GM18511 (cell line): ENCODE measurements at regions not wholly inside any gene's neighbourhood (a gene's known extent, or its start where the extent isn't known, plus 50 kb on each side); places are given as distances from the start of the nearest gene placed in this dataset.

Experiments used
- ATAC-seq: cut with Tn5 transposase; IDR thresholded peaks from one replicate; pipeline ENCODE4 v1.9.1; 2021; ENCODE audit warnings: mild to moderate bottlenecking, moderate library complexity; ENCODE audit not compliant: unreplicated experiment

DNA sequence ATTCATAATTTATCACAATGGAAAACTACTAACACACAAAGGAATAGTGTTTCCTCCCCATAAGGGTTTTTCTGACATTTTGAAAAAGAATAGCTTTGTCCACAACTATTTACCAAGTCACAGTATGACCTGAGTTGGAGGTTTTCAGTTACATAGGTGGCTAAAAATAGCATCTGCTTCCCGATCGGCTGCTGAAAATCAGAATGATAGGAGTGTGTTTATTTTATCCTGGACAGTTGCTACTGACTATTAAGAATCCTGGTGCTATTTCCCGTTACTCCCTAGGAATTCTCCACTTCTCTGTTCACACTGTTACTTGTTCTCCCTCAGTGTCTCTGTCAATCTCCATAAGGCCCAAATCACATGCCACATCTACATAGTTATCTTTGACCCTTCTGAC is 353.9 kb upstream of the RARB start:
- no peak for ATAC-seq

DNA sequence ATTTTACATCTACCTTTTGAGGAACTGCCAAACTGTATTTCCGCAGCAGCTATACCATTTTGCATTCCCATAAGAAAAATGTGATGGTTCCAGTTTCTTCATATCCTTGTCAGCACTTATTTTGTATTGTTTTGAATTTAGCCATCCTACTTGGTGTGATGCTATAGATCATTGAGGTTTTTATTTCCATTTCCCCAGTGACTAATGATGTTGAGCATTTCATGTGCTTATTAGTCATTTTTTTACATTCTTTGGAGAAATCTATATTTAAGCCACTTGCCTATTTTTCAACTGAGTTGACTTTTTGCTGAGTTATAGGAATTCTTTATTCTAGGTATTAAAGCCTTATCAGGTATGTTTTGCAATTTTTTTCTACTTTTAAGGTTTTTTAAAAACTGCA is 347.6 kb upstream of the RARB start:
- ATAC-seq: no peak

DNA sequence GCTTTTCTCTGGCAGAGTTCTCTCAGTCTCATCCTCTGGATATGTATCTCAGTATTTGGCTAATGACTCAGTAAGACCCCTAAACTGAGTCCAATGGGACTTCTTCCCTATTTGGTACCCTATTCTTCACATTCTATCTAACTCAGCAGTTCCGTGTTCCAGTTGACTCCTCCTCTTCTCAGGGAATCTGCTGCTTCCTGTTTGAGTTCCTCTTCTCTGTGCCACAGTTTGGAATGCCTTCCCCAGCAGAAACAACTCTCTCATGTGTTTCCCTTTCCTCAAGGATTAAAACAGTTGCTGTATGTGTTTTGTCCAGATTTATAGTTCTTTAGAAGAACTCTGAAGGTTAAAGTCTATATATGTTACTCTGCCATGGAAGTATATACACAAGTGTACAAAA is 344.0 kb upstream of the RARB start:
- no peak for ATAC-seq

DNA sequence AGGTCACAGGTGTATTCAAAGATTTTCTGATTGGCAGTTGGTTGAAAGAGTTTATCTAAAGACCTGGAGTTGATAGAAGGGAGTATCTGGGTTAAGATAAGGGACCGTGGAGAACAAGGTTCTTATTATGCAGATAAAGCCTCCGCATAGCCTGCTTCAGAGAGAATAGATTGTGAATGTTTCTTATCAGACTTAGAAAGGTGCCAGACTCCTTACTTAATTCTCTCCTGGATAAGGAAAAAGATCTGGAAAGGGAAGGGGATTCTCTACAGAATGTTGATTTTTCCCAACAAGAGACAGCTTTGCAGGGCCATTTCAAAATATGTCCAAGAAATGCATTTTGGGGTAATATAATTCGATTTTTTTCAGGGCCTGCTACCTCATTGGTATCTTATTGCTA is 341.3 kb upstream of the RARB start:
- ATAC-seq: no peak

DNA sequence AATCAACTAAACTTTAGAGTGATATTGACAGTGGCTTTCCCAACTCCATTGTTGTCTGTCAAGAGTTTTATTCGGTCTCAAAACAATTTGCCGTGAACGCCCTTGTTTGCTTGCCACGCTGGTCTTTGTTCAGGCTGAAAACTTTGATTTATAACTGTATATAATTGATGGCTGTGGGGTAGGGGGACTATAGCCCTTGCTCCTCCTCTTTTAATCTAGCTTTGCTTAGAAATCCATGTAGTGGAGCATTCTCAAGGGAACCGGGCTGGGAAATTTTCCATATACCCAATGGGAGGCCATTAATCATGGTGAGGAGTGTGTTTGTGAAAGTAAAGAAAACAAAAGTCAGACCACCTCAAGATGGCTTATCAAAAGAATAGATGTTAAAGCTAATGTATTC is 339.8 kb upstream of the RARB start:
- no peak for ATAC-seq

DNA sequence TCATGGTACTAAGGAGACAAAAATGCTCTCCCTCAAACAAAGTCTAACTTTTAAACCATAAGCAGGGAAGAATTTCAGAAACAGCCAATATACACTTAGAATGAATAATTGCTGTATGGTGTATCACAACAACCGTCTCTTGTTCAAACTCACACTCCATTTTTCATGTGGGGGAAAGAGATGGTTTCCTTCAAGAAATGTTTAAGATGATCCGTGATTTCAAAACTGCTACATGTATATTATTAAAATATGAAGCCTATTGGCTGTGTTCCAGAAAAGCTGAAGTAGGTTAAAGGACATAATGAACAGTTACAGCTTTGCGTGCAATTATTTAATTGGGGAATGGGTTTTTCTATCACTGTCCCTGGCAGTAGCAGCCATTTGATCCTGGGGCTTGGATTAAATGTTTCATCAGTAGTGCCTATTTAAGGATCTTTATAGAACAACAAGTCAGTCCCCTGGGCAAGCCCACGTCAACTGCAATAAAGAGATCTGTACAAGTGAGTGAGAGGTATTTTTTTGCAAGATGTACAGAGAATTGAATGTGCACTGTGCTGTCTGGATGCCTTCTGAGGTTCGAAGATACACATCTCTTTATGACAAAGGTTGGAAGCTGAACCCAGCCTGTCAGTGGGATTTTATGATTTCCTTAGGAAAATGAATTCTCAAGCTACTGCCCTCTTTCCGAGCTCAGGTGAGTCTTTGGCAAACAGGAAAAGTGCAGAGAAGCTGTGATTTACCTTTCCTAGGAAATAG is 337.2 kb upstream of the RARB start:
- no peak for ATAC-seq

DNA sequence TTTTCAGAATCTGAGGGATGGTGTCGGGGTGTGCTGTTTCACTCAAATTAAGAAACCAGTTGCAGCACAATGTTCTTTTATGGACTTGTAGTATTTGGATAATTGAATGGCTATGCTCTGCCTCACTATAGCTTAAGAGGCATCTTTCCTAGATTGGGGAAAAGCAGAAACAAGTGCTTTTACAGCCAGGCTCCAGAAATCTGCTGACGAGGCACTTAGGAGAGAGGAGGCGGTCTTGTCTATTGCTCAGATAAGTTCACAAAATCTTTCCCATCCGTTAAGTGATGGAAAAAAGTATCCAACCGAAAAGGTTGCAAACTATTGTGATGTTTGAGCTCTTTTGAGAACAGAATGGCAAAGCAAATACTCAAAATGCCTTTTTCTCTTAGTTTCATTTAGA is 336.1 kb upstream of the RARB start:
- ATAC-seq: no peak

DNA sequence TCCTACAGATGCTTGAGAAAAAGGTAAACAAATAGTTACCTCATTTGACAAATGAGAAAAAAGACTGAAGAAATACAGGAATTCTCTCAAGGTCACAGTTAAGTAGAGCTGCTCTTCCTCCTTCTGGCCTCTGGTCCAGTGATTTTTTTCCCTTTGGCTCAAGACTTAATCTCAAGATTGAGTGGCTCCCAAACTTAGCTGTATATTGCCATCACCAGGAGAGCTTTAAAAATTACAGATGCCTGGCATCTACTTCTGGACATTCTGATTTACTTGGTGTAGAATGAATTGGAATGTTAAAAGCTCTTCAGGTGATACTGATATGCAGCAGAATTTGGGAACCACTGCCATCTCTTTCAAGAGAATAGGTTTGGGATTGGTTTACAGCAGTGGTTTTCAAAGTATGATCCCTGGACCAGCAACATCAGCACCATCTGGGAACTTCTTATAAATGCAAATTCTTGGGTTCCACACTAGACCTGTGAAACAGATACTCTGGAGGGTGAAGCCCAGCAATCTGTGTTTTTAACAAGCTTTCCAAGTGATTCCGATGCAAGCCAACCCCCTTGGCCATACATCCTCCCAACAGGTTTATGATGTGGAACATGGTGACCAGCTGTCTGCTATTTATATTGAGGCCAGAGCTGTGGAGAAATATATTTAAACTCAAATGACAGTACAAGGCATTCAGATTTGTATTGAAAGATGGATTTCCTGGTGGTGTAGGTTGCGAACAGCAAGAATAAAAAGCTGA is 333.0 kb upstream of the RARB start:
- no peak for ATAC-seq

DNA sequence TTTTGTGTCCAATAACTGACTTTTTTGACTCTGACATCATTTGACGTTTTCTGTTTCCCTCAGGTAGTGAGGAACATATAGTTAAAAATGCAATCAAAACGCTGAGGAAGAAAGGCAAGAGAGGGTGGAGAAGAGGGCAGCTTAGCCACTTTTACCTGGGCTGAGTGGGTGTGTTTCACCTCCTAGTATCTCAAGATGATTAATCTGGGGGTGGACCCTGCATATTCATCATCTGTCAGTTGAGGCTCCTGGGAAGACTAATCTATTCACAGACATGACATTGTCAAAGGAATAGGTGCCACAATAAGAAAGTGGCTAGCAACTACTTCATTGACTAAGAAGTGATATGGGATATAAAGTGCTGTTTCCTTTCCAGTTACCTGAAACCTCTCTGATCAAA is 331.5 kb upstream of the RARB start:
- peak; percentile 12 for ATAC-seq

DNA sequence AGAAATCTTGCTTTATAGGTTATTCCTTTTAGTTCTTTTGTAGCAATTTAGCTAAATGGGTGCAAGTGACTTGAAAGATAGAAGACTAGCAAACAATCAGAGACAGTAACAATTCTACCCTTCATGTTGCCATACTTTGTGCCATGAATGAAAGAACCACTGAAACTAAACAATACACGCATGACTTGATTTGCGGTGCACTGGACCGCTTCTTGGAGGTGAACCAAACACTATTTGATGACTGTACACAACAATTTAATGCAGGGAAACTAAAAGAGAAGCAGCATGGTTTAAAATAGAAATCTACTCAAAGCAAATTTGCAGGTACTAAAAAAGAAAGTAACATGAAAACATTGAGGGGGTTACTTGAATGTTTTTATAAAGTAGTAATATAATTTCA is 331.0 kb upstream of the RARB start:
- peak; percentile 68 for ATAC-seq

DNA sequence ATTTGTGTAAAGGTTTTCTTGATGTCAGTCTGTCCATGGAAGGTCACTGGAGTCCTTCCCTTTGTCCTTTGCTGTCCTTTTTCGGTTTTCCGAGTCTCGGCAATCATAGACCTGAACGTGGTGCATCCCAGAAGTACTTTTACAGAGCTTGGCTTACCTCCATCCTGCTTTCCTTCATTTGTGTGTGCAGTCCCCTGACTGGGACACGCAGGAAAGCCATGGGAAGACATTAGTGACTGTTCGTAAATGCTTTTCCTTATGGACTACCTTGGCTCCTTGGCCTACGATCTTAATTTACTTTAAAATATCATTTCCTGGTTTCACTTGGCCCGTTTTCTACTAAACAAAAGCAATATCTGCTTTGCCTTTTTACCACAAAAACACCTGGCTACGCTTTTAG is 328.4 kb upstream of the RARB start:
- ATAC-seq: no peak

DNA sequence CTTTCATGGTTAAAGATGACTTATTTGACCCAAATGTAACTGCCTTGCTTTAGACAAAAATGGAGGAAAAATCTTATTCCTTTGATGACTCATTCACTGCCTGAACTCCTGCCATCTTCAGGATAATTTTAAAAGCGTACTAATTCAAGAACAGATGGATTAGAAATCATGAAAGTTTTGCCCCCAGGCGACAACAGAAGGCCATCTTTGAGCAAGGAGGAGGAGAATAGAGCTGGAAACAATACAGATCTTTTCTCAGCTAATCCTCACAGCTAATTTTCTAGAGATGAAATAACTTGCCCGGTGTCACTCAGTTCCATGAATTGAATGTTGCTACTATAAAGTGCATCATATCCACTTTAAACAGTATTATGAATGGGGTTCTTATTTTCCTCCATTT is 324.7 kb upstream of the RARB start:
- no peak for ATAC-seq

DNA sequence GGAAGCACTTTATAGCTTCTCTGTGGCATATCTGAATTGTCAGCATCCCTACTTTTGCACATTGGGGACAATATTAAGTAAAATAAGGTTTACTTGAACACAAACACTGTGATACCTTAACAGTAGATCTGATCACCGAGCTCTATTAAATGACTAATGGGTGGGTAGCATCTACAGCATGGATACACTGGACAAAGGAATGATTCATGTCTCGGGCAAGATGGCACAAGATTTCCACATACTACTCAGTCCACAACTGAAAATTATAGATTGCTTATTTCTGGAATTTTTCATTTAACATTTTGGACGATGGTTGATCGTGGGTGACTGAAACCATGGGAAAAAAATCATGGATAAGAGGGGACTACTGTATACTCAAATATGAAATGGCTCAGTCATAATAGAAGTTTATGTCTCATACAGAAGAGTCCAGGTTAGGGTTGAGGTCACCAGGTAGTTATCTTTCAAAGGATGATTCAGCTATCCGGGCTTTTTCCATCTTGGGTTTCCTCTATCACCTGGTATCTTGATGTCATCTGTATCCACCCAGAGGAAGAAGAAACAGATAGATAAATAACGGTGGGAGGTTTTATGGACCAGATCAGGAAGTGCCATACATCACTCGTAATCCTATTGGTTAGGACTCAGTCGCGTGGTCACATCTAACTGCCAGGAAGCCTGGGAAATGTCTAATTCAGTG is 320.0 kb upstream of the RARB start:
- no peak for ATAC-seq

DNA sequence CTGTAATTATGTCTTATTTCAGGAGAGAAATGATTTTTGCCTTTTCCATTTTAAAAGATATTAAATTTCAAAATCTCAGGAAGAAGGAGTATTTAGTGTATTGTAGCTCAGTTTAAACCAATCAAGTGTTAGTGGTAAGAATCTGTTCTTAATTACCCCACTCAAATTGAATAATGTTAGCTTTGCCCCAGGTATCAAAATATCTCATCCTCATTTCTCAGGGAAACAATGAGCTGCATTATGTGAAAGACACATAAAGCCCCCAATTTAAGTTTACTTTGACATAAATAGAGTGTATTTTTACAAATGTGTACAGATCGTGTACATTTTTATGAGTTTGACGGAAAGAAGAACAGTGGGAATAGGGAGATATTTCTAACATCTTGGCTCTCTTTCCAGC is 317.4 kb upstream of the RARB start:
- no peak for ATAC-seq

DNA sequence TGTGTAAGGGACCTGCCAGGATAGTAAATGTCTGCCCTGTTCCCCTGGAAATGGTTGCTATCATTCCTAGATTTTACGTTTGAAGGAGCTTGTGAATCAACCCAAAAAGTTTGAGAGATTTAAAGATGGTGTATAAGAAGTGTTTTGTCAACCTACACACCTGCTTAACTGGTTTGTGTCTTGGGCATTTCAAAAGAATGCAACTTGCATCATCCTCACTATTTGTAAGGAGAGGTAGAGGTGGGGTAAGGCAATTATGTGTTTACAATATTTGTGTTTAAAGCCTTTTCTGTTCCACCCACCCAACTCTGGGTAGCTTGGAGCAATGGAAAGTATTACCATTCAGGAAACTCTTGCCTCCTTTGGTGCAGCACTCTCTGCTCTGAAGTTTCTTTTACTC is 314.2 kb upstream of the RARB start:
- ATAC-seq: no peak

DNA sequence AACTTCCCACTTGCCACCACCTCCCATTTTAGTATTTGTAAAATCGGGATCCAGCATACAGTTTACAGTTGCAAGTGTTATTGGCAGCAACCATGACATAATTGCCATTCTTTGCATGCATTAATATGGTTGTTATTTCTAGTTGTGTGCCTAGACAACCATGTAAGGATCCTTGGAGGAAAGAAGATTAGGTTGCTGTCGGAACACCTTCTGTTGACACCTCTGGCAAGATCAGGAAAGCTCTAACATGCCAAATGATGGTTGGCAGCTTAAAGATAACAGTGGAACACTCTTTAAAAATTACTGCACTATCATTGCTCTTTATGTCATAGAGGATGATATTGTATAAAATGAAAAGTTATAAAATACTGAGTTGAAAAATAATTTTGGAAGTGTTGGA is 313.5 kb upstream of the RARB start:
- no peak for ATAC-seq

DNA sequence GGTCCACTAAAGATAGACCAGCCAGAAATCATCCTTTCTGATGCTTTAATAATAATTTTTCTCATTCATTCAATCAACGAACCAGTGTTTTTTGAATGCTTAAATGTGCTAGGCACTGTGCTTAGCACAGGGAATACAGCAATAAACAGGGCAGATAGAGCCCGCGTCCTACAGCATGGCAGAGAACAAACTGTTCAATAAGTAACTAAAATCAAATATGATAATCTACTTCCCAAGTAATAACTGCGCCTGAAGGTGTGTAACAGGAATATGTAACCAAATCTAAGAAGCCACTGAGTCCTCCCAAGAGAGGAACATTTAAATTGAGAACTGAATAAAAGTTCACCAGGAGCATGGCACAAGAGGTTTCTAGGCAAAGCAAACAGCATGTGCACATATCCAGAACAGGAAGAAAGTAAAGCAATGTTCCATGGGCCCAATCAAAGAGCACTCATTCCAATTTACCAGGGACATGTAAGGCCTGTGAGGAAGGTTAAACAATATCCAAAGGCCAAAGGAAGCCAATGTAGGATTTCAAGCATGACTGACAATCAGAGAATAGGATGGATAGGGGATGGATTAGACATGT is 311.0 kb upstream of the RARB start:
- ATAC-seq: no peak

DNA sequence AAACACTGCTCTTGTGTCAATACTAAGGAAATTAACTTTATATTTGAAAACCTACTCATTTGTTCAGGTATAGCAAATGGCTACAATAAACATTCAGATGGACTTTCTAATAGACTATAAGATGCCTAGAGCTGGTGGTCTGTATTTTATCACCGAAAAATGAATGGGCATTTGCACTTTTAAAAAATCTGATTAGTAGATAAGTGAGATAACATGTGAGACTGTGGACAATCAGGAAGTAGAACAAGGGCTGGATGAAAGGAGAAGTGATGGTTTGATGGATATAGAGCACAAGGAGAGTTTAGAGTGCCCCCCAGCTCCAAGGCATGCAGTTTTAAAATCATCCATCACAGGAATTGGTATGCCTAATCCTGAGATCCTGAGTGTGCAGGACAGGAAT is 308.4 kb upstream of the RARB start:
- no peak for ATAC-seq

DNA sequence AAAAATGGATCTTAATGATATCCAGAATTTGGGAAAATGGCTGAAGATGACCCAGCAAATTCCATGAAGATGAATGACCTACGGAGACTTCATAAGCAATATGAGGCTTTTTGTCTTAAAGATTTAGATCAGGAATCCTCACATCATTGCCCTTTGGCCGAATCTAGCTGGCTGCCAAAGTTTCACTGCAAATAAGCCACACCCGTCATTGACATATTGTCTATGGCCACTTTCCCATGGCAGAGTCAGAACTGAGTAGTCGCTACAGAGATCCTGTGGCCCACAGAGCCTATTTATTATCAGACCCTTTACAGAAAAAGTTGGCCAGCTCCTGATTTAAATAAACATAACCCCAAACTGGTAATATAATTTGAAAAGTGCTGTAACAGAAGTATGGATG is 307.4 kb upstream of the RARB start:
- ATAC-seq: no peak

DNA sequence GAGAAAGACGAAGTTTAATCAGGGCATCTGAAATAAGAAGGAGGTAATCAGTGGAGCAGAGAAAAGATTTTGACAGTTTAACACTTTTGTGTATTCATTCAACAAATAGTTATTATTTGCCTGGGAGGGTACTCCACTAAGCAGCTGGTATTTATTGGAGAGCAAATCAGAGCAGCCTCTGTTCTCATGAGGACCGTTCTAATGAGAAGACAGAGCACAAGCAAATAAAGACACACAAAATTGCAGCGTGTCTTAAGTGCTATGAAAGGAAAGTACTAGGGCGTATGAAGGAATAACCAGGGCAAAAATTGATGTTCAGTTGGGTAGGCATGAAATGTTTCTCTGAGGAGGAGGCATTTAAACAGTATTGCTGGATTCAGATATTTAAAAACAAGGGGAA is 302.9 kb upstream of the RARB start:
- no peak for ATAC-seq

DNA sequence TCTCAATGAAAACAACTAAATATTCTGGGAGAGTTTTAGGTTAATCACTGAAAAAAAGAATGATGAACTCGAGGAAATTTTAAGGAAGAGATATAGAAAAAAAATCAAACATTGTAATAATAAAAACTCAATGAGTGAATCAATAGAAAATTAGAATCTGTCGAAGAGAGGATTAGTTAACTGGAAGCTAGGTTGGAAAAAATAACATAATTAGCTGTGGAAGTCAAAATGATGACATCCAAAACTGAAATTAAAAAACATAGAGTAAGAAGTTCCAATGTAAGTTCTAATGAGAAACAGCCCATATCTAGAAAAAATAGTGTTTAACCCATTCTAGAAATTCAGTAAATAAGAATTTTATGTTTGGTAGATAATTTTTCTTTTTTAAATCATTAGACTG is 299.3 kb upstream of the RARB start:
- no peak for ATAC-seq
